RWPE1 (cell line): ENCODE measurements at regions not wholly inside any gene's neighbourhood (a gene's known extent, or its start where the extent isn't known, plus 50 kb on each side); places are given as distances from the start of the nearest gene placed in this dataset.

Source experiments
- CTCF ChIA-PET: fragments of 350-600 bp; sonication (Branson Sonifier 250); formaldehyde crosslinking; extraction: SDS; loops from one replicate; lab custom pipeline; 2021; lab: Yijun Ruan, JAX
- POLR2A ChIA-PET: fragments of 400-600 bp; formaldehyde crosslinking; extraction: SDS; loops from one replicate; lab custom pipeline; 2020; ENCODE audit warnings: antibody characterized with exemption; ENCODE audit not compliant: low non-redundant PET; lab: Yijun Ruan, JAX
- DNase-seq: peaks from one replicate; pipeline ENCODE4 v3.0.0; 2012; ENCODE audit warnings: low spot score
- H3K27ac ChIP-seq: fragments of 450-650 bp; 2 replicates; pipeline ENCODE4 v1.5.1; 2017
- CTCF ChIP-seq: fragments of 450-650 bp; conservative IDR thresholded peaks from 2 replicates; pipeline ENCODE4 v1.5.1; 2017; ENCODE audit warnings: low read depth, mild to moderate bottlenecking

GRCh38 chr2:57080035-57080434 lies 896.2 kb downstream of the CCDC85A start:
- CTCF ChIA-PET: no interaction called here
- no peak overlapping the region for H3K27ac ChIP-seq
- peak; percentile 14 for DNase-seq
- POLR2A ChIA-PET: no interaction called here
- no peak for TF ChIP-seq CTCF

- no peak overlapping the region for H3K27ac ChIP-seq
- DNase-seq: no peak
- ChIA-PET POLR2A (no interaction called here), CTCF (no interaction called here)
- no peak for TF ChIP-seq CTCF
Measured at GRCh38 chr2:57084697-57085281, 901.0 kb downstream of the CCDC85A start.

GRCh38 chr2:57093020-57093419 lies 909.2 kb downstream of the CCDC85A start:
- ChIA-PET CTCF (no interaction called here), POLR2A (no interaction called here)
- no peak for TF ChIP-seq CTCF
- DNase-seq: no peak
- H3K27ac ChIP-seq: no peak overlapping the region

GRCh38 chr2:57097855-57098254 lies 914.1 kb downstream of the CCDC85A start:
- DNase-seq: no peak
- ChIA-PET POLR2A (no interaction called here), CTCF (interaction anchor here (0.6 kb wide), 1 partner anchor 714 kb away, joined by 3 read pairs; no protein-coding TSS in a partner anchor)
- H3K27ac ChIP-seq: no peak overlapping the region
- no peak for TF ChIP-seq CTCF

- CTCF ChIA-PET: no interaction called here
- POLR2A ChIA-PET: no interaction called here
- no peak for TF ChIP-seq CTCF
Measured at GRCh38 chr2:57100436-57100835, 916.6 kb downstream of the CCDC85A start.

GRCh38 chr2:57105694-57106093 lies 921.9 kb downstream of the CCDC85A start:
- CTCF ChIA-PET: no interaction called here
- no peak for TF ChIP-seq CTCF

More at GRCh38 chr2:57100436-57100835, 916.6 kb downstream of the CCDC85A start:
- DNase-seq: no peak
- no peak overlapping the region for H3K27ac ChIP-seq

More at GRCh38 chr2:57105694-57106093, 921.9 kb downstream of the CCDC85A start:
- POLR2A ChIA-PET: no interaction called here
- H3K27ac ChIP-seq: no peak overlapping the region
- no peak for DNase-seq
